DND-41 (cell line): ENCODE measurements at regions not wholly inside any gene's neighbourhood (a gene's known extent, or its start where the extent isn't known, plus 50 kb on each side); places are given as distances from the start of the nearest gene placed in this dataset.

ENCODE experiments used
- ATAC-seq: fragments of 200-7000 bp; cut with Tn5 transposase; 3 replicates; pipeline ENCODE4 v1.9.1; 2021; ENCODE audit warnings: low read depth; ENCODE audit not compliant: insufficient read depth
- DNase-seq: peaks from one replicate; pipeline ENCODE4 v3.0.0-alpha.2; 2020
- H2AFZ ChIP-seq: 2 replicates; pipeline ENCODE4 v1.6.0; 2012; ENCODE audit warnings: low read depth, low read length
- H3K27ac ChIP-seq: 2 replicates; pipeline ENCODE4 v1.5.1; 2012; ENCODE audit warnings: low read length, inconsistent platforms
- H3K27me3 ChIP-seq: fragments of 200-600 bp; sonication (generic); 2 replicates; pipeline ENCODE4 v1.6.0; 2012; ENCODE audit warnings: low read length, mild to moderate bottlenecking, inconsistent platforms; ENCODE audit not compliant: insufficient read depth, poor library complexity
- H3K36me3 ChIP-seq: 2 replicates; pipeline ENCODE4 v1.5.1; 2012; ENCODE audit warnings: low read length, inconsistent platforms; ENCODE audit not compliant: insufficient read depth
- H3K4me1 ChIP-seq: 2 replicates; pipeline ENCODE4 v1.5.1; 2012; ENCODE audit warnings: mild to moderate bottlenecking, low read length; ENCODE audit not compliant: insufficient read depth
- H3K4me2 ChIP-seq: 2 replicates; pipeline ENCODE4 v1.6.0; 2012; ENCODE audit warnings: mild to moderate bottlenecking, moderate library complexity, low read length, inconsistent platforms; ENCODE audit not compliant: insufficient read depth
- H3K4me3 ChIP-seq, 2 experiments: fragments of 200-600 bp in 1 of 2; shearing (Covaris generic) in 1 of 2; 2 replicates each; pipeline ENCODE4 v1.5.1; 2012 to 2016; ENCODE audit warnings: inconsistent platforms in 2 of 2, low read length in 2 of 2, mild to moderate bottlenecking in 2 of 2, low read depth in 1 of 2, moderate library complexity in 1 of 2
- H3K79me2 ChIP-seq: 2 replicates; pipeline ENCODE4 v1.6.0; 2012; ENCODE audit warnings: low read length, inconsistent platforms; ENCODE audit not compliant: insufficient read depth
- H3K9ac ChIP-seq: 2 replicates; pipeline ENCODE4 v1.6.0; 2012; ENCODE audit warnings: low read depth, mild to moderate bottlenecking, inconsistent platforms, low read length, moderate library complexity
- H3K9me3 ChIP-seq: 2 replicates; pipeline ENCODE4 v1.5.1; 2012; ENCODE audit warnings: low read length, moderate library complexity, mild to moderate bottlenecking, inconsistent platforms; ENCODE audit not compliant: insufficient read depth, severe bottlenecking
- H4K20me1 ChIP-seq: 2 replicates; pipeline ENCODE4 v1.6.0; 2012; ENCODE audit warnings: low read length; ENCODE audit not compliant: insufficient read depth
- EZH2 ChIP-seq: IDR thresholded peaks from 3 replicates; pipeline ENCODE4 v1.6.1; 2012; ENCODE audit warnings: borderline replicate concordance, low read depth, mild to moderate bottlenecking, moderate library complexity, low read length, inconsistent platforms; ENCODE audit not compliant: severe bottlenecking
- TF ChIP-seq, protein P1 (sequence below): IDR thresholded peaks from 2 replicates; pipeline ENCODE4 v1.5.1; 2012; ENCODE audit warnings: borderline replicate concordance, low read length, moderate library complexity, mild to moderate bottlenecking; ENCODE audit not compliant: poor library complexity, severe bottlenecking; ENCODE audit errors: extremely low read depth

GRCh38 chr1:213761845-213762407 is 225.8 kb upstream of the PROX1 start:
- ATAC-seq = peak; percentile 96
- Histone ChIP-seq H2AFZ (peak overlapping the region; percentile 58), H3K9me3 (no peaks in the 10 kb centered on the region), H3K9ac (no peak overlapping the region), H3K36me3 (no peaks in the 10 kb centered on the region), H3K4me3 (0 out of 4 replicates have a peak overlapping the region, but pooled peaks of 1 of the 2 experiments have one; percentile 5), H4K20me1 (no peaks in the 10 kb centered on the region), H3K27me3 (no peaks in the 10 kb centered on the region), H3K79me2 (no peaks in the 10 kb centered on the region), H3K4me2 (peak overlapping the region; percentile 43; the same call in 1 of the 2 replicates), H3K4me1 (peaks cover 37% of the 10 kb centered on the region), H3K27ac (peak overlapping the region; percentile 27)
- TF ChIP-seq EZH2 = no peak
- TF ChIP-seq, protein P1, sequence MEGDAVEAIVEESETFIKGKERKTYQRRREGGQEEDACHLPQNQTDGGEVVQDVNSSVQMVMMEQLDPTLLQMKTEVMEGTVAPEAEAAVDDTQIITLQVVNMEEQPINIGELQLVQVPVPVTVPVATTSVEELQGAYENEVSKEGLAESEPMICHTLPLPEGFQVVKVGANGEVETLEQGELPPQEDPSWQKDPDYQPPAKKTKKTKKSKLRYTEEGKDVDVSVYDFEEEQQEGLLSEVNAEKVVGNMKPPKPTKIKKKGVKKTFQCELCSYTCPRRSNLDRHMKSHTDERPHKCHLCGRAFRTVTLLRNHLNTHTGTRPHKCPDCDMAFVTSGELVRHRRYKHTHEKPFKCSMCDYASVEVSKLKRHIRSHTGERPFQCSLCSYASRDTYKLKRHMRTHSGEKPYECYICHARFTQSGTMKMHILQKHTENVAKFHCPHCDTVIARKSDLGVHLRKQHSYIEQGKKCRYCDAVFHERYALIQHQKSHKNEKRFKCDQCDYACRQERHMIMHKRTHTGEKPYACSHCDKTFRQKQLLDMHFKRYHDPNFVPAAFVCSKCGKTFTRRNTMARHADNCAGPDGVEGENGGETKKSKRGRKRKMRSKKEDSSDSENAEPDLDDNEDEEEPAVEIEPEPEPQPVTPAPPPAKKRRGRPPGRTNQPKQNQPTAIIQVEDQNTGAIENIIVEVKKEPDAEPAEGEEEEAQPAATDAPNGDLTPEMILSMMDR = peak; percentile 17
- DNase-seq = peak; percentile 68

GRCh38 chr1:213767683-213768082 is 220.1 kb upstream of the PROX1 start:
- TF ChIP-seq, protein P1 = no peak
- TF ChIP-seq EZH2 = no peak

GRCh38 chr1:213772128-213773063 is 215.4 kb upstream of the PROX1 start:
- no peak for ATAC-seq
- H3K36me3 ChIP-seq = no peaks in the 10 kb centered on the region
- DNase-seq = no peak
- no peaks in the 10 kb centered on the region for H3K27me3 ChIP-seq
- no peak overlapping the region for H3K4me2 ChIP-seq
- no peaks in the 10 kb centered on the region for H4K20me1 ChIP-seq
- H2AFZ ChIP-seq = no peak overlapping the region
- H3K4me3 ChIP-seq = no peak overlapping the region
- no peak overlapping the region for H3K27ac ChIP-seq
- no peak for TF ChIP-seq EZH2
- TF ChIP-seq, protein P1 = no peak
- no peaks in the 10 kb centered on the region for H3K9me3 ChIP-seq
- no peaks in the 10 kb centered on the region for H3K4me1 ChIP-seq
- H3K79me2 ChIP-seq = no peaks in the 10 kb centered on the region
- H3K9ac ChIP-seq = no peak overlapping the region

More at GRCh38 chr1:213767683-213768082, 220.1 kb upstream of the PROX1 start:
- Histone ChIP-seq H3K9me3 (no peaks in the 10 kb centered on the region), H3K4me2 (no peak overlapping the region), H3K9ac (no peak overlapping the region), H3K4me3 (no peak overlapping the region), H3K27me3 (no peaks in the 10 kb centered on the region), H3K36me3 (no peaks in the 10 kb centered on the region), H3K79me2 (no peaks in the 10 kb centered on the region), H3K4me1 (no peaks in the 10 kb centered on the region), H4K20me1 (no peaks in the 10 kb centered on the region), H3K27ac (no peak overlapping the region), H2AFZ (no peak overlapping the region)
- DNase-seq (no peak), ATAC-seq (no peak)
